HG02884 (cell line): ENCODE measurements at regions not wholly inside any gene's neighbourhood (a gene's known extent, or its start where the extent isn't known, plus 50 kb on each side); places are given as distances from the start of the nearest gene placed in this dataset.

Experiments
- ATAC-seq: cut with Tn5 transposase; IDR thresholded peaks from one replicate; pipeline ENCODE4 v1.9.1; 2021; ENCODE audit warnings: mild to moderate bottlenecking, moderate library complexity; ENCODE audit not compliant: unreplicated experiment

DNA sequence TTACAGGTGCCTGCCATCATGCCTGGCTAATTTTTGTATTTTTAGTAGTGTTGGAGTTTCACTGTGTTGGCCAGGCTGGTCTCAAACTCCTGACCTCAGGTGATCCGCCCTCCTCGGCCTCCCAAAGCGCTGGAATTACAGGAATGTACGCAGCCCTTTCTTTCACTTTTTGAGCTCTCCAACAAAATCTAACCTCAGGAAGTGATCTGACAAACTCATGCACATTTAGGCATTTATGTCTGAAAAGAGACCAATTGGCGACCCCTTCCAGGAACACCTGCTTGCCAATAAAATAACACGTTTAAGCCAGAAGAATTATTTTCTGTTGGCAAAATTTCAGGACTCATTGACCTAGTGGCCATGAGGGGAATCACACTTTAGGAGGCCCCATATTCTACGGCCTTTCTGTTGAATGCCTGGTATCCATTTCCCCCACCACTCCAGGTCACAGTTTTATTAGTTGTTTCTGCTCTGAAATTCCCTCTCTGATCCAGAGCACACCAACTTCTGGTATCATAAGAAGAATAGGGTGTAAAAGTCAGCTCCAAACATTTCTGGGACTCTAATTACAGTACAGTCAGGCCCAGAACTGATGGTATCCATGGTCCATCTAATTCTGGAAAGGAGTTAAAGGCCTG, 65.8 kb upstream of the FRMD4A start:
- ATAC-seq, result no peak

GRCh38 chr10:14394179-14394578, 63.5 kb upstream of the FRMD4A start:
- no peak for ATAC-seq

DNA sequence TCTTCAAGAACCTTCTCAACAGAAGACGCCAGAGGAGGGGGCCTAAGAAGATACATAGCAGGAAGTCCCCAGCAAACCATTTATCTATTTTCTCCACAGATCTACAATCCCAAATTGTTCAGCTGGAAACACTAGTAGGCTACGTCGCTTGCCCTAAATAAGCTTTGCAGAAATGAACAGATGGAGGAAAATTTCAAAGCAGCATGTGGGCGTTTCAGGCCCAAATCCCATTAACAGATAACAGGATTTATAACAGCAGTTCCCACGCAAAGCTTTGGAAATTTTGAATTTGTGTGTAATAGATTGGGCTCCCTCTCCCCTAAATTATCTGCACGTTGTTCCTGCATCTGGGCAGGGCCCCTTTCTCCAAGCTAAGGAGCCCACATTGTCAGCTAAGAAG, 60.6 kb upstream of the FRMD4A start:
- no peak for ATAC-seq

DNA sequence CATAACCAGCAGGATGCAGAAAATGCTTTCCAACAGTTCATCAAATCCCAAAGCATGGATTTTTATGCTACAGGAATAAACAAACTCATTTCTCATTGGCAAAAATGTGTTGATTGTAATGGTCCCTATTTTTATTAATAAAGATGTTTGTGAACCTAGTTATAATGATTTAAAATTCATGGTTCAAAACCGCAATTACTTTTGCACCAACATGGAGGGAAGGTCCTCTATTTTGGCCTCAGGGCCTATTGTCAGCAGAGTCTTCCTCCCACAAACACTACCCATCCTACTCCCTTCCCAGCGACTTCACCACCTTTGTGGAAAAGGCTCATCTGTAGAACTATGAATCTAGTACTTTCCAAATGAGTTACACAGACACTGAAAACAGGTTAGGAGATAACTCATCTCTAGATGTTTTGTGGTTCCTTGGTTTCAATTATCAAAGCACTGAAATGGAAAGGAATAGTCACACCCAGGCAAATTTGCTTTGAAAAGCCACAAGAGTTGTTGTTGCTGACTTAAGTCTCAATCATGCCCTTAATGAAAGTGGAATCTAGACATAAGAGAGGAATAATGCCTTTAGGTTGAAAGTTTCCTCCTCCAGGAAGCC, 59.4 kb upstream of the FRMD4A start:
- ATAC-seq, result peak; percentile 89

- ATAC-seq, result no peak
Measured at GRCh38 chr10:14385596-14386593, 55.2 kb upstream of the FRMD4A start.

GRCh38 chr10:14384915-14385314, 54.2 kb upstream of the FRMD4A start:
- no peak for ATAC-seq

- no peak for ATAC-seq
Measured at GRCh38 chr10:14384116-14384730, 53.5 kb upstream of the FRMD4A start.

DNA sequence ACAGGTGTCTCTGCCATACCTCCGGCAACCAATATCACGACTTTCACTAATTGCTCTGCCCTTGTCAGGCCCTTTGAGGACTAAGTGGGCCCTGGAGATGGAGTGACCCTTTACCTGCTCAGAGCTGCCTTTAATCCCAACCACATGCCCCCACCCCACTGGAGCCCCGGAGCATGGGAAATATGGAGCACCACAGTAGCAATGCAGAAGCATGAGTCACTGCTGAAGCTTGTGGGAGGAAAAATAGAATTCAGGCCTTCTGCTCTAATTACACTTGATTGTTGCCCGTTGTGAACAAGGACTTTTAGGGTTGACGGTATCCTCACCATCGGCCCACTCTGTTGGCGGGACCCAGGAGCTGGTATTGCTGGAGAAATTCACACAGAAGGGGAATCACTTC, 52.5 kb upstream of the FRMD4A start:
- ATAC-seq, result no peak

DNA sequence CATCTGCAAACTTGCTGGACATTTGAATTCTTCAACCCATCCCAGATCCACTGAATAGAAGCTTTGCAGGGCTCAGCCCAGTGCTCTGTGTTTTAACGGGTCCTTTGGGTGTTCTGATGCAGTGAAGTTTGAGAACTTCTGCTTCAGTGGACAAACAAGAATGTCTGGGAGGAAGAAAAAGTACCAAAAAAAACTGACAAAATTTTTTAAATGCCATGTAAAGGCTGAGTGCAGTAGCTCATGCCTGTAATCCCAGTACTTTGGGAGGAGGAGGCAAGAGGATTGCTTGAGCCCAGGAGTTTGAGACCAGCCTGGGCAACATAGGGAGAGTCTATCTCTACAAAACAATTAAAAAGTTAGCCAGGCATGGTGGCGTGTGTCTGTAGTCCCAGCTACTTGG, 51.8 kb upstream of the FRMD4A start:
- ATAC-seq, result no peak

DNA sequence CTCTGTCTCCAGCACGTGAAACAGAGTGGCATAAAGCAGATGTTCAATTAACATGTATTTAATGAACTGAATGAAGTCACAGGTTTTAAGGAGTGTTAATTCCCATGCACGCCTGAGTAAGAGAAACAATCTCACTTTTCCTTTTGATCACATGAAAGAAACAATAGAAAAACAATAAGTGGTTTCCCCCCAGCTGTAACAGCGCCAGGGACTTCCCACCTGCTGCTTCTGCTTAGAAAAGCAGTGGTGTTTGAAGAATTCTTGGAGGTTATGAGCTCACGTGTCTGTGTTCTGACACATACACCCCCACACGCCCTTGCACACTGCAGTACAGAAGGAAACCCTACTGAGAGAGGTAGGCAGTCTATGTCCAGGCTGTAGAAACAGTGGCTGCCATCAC, 51.3 kb upstream of the FRMD4A start:
- ATAC-seq, result peak; percentile 62

DNA sequence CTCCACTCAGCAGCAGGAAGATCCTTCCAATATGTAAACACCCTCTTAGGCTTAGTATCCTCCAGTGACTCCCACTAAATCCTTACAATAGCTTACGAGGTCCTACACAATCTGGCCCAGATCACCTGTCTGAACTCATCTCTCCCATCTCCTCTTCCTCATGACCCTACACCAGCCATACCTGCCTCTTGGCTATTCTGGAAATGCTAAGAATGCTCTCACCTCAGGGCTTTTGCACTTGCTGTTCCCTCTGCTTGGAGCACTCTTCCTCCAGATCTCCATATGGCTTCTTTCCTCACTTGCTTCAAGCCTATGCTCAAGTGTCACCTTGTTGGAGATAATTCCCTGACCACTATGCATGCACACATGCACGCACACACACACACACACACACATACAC, 50.8 kb upstream of the FRMD4A start:
- no peak for ATAC-seq

DNA sequence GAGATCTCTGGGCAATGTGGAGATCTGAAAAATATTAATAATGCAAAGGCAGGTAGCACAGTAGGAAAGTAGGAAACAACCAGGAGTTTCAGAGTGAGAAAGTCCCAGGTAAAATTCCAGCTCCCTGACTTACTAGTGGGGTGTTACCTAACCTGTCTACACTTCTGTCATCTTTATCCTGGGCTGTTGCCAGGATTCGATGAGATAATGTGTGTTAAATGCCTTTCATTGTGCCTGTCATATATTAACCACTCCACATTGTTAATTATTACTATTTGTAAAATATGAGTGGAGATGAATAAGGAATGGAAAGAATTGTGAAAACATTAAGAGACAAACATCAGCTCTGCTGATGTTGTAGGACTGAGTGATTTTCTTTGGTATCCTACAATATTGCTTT, 50.0 kb upstream of the FRMD4A start:
- ATAC-seq, result no peak
